CD4-positive, alpha-beta T cell (primary cell): ENCODE measurements at regions not wholly inside any gene's neighbourhood (a gene's known extent, or its start where the extent isn't known, plus 50 kb on each side); places are given as distances from the start of the nearest gene placed in this dataset.

Experiments used
- ATAC-seq: fragments of 200-7000 bp; cut with Tn5 transposase; one replicate; pipeline ENCODE4 v1.10.0; 2022; ENCODE audit warnings: mild to moderate bottlenecking; ENCODE audit not compliant: poor library complexity
- CTCF ChIA-PET: fragments of 350-600 bp; sonication (Branson Sonifier 250); formaldehyde crosslinking; loops from one replicate; lab custom pipeline; 2021; ENCODE audit warnings: antibody characterized with exemption, inconsistent platforms; lab: Charles Lee
- POLR2A ChIA-PET: fragments of 350-600 bp; sonication (Branson Sonifier 250); formaldehyde crosslinking; loops from one replicate; lab custom pipeline; 2021; ENCODE audit warnings: antibody characterized with exemption, inconsistent platforms; lab: Charles Lee
- DNase-seq, 14 experiments: peaks; one replicate each; pipeline ENCODE4 v3.0.0-alpha.2; 2013 to 2020; ENCODE audit warnings: mixed read lengths in 2 of 14
- H3K27ac ChIP-seq, 2 donors: one replicate each; pipeline versions ENCODE4 v1.5.1 to v1.7.0; 2013; ENCODE audit warnings: low read length in 2 of 2, low read depth in 1 of 2, mild to moderate bottlenecking in 1 of 2
- H3K27me3 ChIP-seq, 2 experiments: 1 replicate in 1 of 2; 2 replicates in 1 of 2; pipeline versions ENCODE4 v1.6.1 to v1.7.0; 2013; ENCODE audit warnings: low read length in 2 of 2, control low read depth in 1 of 2, mild to moderate bottlenecking in 1 of 2, moderate library complexity in 1 of 2; ENCODE audit not compliant: insufficient read depth in 2 of 2, control insufficient read depth in 1 of 2
- H3K36me3 ChIP-seq: one replicate; pipeline ENCODE4 v1.6.1; 2013; ENCODE audit warnings: low read length, control low read depth; ENCODE audit not compliant: insufficient read depth
- H3K4me1 ChIP-seq: one replicate; pipeline ENCODE4 v1.6.1; 2013; ENCODE audit warnings: low read length, control low read depth; ENCODE audit not compliant: insufficient read depth
- H3K4me3 ChIP-seq: one replicate; pipeline ENCODE4 v1.5.1; 2013; ENCODE audit warnings: mild to moderate bottlenecking, low read length, moderate library complexity
- H3K9me3 ChIP-seq, 2 experiments: 1 replicate in 1 of 2; 2 replicates in 1 of 2; pipeline versions ENCODE4 v1.6.1 to v1.7.0; 2013; ENCODE audit warnings: low read length in 2 of 2, mild to moderate bottlenecking in 2 of 2, control low read depth in 1 of 2, moderate library complexity in 1 of 2; ENCODE audit not compliant: control insufficient read depth in 1 of 2, insufficient read depth in 1 of 2
- H3K27ac Mint-ChIP-seq: one replicate; pipeline ENCODE4 v1.8.0; 2020; ENCODE audit warnings: mixed read lengths
- H3K27me3 Mint-ChIP-seq: one replicate; pipeline ENCODE4 v1.8.0; 2021; ENCODE audit warnings: mixed read lengths
- H3K36me3 Mint-ChIP-seq: one replicate; pipeline ENCODE4 v1.8.0; 2021; ENCODE audit warnings: low read depth, mixed read lengths
- H3K4me1 Mint-ChIP-seq: one replicate; pipeline ENCODE4 v1.8.0; 2021; ENCODE audit warnings: low read depth, mixed read lengths
- H3K4me3 Mint-ChIP-seq: one replicate; pipeline ENCODE4 v1.8.0; 2020; ENCODE audit warnings: mild to moderate bottlenecking, mixed read lengths
- H3K9me3 Mint-ChIP-seq: one replicate; pipeline ENCODE4 v1.8.0; 2020; ENCODE audit warnings: mixed read lengths
- intact Hi-C, 2 experiments: fragments of 100-400 bp; cut with DNase I in 1 of 2; cut with micrococcal nuclease in 1 of 2; formaldehyde crosslinking; loops; one replicate each; pipeline versions ENCODE4 v1.15.1 to v1.9.0; 2023 to 2025; cut with DNase I, micrococcal nuclease
- TF ChIP-seq, protein P1 (sequence below): fragments of 200-600 bp; IDR thresholded peaks from one replicate; pipeline ENCODE4 v1.8.0; 2022; ENCODE audit warnings: antibody characterized with exemption, mild to moderate bottlenecking

- no peak overlapping the region for H3K27ac ChIP-seq
- no peak overlapping the region for H3K4me3 ChIP-seq
- no peak for ATAC-seq
- no peak overlapping the region for H3K4me3 Mint-ChIP-seq
- TF ChIP-seq, protein P1, sequence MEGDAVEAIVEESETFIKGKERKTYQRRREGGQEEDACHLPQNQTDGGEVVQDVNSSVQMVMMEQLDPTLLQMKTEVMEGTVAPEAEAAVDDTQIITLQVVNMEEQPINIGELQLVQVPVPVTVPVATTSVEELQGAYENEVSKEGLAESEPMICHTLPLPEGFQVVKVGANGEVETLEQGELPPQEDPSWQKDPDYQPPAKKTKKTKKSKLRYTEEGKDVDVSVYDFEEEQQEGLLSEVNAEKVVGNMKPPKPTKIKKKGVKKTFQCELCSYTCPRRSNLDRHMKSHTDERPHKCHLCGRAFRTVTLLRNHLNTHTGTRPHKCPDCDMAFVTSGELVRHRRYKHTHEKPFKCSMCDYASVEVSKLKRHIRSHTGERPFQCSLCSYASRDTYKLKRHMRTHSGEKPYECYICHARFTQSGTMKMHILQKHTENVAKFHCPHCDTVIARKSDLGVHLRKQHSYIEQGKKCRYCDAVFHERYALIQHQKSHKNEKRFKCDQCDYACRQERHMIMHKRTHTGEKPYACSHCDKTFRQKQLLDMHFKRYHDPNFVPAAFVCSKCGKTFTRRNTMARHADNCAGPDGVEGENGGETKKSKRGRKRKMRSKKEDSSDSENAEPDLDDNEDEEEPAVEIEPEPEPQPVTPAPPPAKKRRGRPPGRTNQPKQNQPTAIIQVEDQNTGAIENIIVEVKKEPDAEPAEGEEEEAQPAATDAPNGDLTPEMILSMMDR, result no peak
- intact Hi-C loops, result no loop called here
- peaks cover 15% of the 10 kb centered on the region for H3K27me3 Mint-ChIP-seq
- no peaks in the 10 kb centered on the region for H3K4me1 ChIP-seq
- H3K9me3 ChIP-seq, result no peaks in the 10 kb centered on the region
- peak in 1 of 14 experiments; percentile 7 for DNase-seq
- no peaks in the 10 kb centered on the region for H3K4me1 Mint-ChIP-seq
- H3K27me3 ChIP-seq, result peaks cover 0 to 7% of the 10 kb centered on the region in 2 experiments
- no peaks in the 10 kb centered on the region for H3K36me3 Mint-ChIP-seq
- POLR2A ChIA-PET, result no interaction called here
- CTCF ChIA-PET, result no interaction called here
- no peak overlapping the region for H3K27ac Mint-ChIP-seq
- no peaks in the 10 kb centered on the region for H3K36me3 ChIP-seq
- no peaks in the 10 kb centered on the region for H3K9me3 Mint-ChIP-seq
These were observed 201.3 kb downstream of the JCAD start for GRCh38 chr10:29857843-29858701.

DNA sequence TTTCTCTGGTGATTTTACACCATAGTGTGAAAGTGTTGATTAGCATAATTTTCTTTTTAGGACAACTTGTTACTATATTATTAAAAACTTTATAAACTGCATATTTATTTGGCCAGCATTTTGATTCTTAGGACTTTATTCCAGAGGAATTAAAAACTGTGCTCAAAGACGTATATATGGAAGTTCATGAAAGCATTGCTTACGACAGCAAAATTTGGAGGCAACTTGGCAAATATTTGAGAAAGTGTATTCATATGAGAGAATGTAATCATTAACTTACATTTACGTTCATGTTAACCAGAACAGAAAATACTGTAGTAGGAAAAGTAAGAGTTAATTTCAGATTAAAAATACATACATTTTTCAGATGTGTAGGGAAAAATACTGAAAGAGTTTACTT lies 203.1 kb downstream of the JCAD start:
- no peak for DNase-seq
- Mint-ChIP-seq H3K9me3 (no peaks in the 10 kb centered on the region), H3K27ac (no peak overlapping the region), H3K4me3 (no peak overlapping the region), H3K4me1 (no peaks in the 10 kb centered on the region), H3K27me3 (peaks cover 15% of the 10 kb centered on the region), H3K36me3 (no peaks in the 10 kb centered on the region)
- no peaks in the 10 kb centered on the region for H3K4me1 ChIP-seq
- peaks cover 0 to 7% of the 10 kb centered on the region in 2 experiments for H3K27me3 ChIP-seq
- no peaks in the 10 kb centered on the region for H3K36me3 ChIP-seq
- no peak overlapping the region for H3K27ac ChIP-seq
- no peaks in the 10 kb centered on the region for H3K9me3 ChIP-seq
- CTCF ChIA-PET, result no interaction called here
- TF ChIP-seq, protein P1, result no peak
- intact Hi-C loops, result no loop called here
- POLR2A ChIA-PET, result no interaction called here
- ATAC-seq, result no peak
- H3K4me3 ChIP-seq, result no peak overlapping the region

DNA sequence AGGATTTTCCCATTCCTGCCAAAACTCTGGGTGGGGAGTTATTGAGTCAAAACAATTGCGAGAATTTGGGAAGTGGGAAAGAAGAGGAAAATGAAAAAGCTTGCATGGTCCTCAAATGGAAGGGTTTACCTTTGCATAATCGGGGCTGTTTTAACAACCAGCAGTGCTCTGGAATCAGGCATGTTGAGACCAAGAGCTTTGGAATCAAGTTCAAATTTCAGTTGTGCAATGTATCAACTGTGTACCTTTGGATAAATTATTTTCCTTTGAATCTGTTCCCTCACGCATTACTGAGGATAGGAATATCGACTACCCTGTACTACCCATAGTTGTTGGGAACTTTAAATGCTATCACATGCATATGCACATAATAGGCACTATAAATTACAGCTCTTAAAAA lies 205.5 kb downstream of the JCAD start:
- ChIA-PET POLR2A (no interaction called here), CTCF (no interaction called here)
- Histone ChIP-seq H3K27me3 (peaks cover 0 to 4% of the 10 kb centered on the region in 2 experiments), H3K4me1 (no peaks in the 10 kb centered on the region), H3K27ac (no peak overlapping the region), H3K36me3 (no peaks in the 10 kb centered on the region), H3K9me3 (no peaks in the 10 kb centered on the region), H3K4me3 (no peak overlapping the region)
- TF ChIP-seq, protein P1, result no peak
- H3K36me3 Mint-ChIP-seq, result no peaks in the 10 kb centered on the region
- ATAC-seq (no peak), DNase-seq (no peak)
- no peak overlapping the region for H3K27ac Mint-ChIP-seq
- no peak overlapping the region for H3K4me3 Mint-ChIP-seq
- intact Hi-C loops, result no loop called here
- H3K4me1 Mint-ChIP-seq, result no peaks in the 10 kb centered on the region
- H3K9me3 Mint-ChIP-seq, result no peaks in the 10 kb centered on the region
- peaks cover 9% of the 10 kb centered on the region for H3K27me3 Mint-ChIP-seq
